ENCODE measurements at regions not wholly inside any gene's neighbourhood (a gene's known extent, or its start where the extent isn't known, plus 50 kb on each side); places are given as distances from the start of the nearest gene placed in this dataset.

- no peaks in the 10 kb centered on the region for H3K4me1 ChIP-seq (ENCODE audit: control insufficient read depth in 1 of 2, insufficient read depth in 1 of 2, low read depth in 1 of 2, low read length in 1 of 2)
- no peaks in the 10 kb centered on the region for H3K36me3 ChIP-seq
- no peaks in the 10 kb centered on the region for H3K27me3 ChIP-seq
- TF ChIP-seq, protein P1, sequence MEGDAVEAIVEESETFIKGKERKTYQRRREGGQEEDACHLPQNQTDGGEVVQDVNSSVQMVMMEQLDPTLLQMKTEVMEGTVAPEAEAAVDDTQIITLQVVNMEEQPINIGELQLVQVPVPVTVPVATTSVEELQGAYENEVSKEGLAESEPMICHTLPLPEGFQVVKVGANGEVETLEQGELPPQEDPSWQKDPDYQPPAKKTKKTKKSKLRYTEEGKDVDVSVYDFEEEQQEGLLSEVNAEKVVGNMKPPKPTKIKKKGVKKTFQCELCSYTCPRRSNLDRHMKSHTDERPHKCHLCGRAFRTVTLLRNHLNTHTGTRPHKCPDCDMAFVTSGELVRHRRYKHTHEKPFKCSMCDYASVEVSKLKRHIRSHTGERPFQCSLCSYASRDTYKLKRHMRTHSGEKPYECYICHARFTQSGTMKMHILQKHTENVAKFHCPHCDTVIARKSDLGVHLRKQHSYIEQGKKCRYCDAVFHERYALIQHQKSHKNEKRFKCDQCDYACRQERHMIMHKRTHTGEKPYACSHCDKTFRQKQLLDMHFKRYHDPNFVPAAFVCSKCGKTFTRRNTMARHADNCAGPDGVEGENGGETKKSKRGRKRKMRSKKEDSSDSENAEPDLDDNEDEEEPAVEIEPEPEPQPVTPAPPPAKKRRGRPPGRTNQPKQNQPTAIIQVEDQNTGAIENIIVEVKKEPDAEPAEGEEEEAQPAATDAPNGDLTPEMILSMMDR (IDR thresholded peaks at IDR 0.05), result no peak
- H3K27ac ChIP-seq, result no peak overlapping the region
- H3K4me3 ChIP-seq (ENCODE audit: low read depth in 1 of 2, low read length in 1 of 2), result no peak overlapping the region
- H3K9me3 ChIP-seq, result no peaks in the 10 kb centered on the region
Observed at GRCh38 chr4:138088449-138089208, 153.5 kb downstream of the SLC7A11 start.

DNA sequence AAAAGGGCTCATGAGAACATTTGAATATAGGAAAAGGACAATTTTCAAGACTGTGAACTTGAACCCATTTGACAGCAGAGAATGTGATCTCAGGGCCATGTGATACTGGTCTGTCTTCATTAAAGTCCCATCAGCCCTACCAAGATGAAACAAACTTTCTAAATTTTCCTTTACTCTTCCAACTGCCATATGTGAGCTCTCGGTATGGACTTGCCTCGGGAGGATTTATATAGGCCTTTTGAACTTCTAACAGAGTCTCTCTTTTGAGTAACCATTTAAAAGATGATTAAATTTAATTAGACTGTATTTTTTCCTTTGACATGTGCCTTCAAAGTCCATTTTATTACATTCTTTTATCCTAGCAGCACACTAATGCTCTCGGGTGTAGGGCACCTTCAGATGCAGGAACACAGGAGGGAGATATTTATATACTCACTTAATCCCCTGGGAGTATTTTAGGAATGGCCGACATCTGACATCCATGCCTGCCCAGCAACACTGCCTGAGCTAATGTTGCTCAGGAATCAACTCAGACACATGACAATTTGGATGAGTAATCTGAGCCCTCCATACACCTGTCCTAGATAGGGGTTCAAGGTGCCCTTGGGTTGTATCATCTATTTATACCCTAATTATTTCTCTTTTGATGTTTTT, 155.0 kb downstream of the SLC7A11 start:
- Histone ChIP-seq H3K9me3 (no peaks in the 10 kb centered on the region), H3K27me3 (no peaks in the 10 kb centered on the region), H3K36me3 (no peaks in the 10 kb centered on the region), H3K4me1 (ENCODE audit: control insufficient read depth in 1 of 2, insufficient read depth in 1 of 2, low read depth in 1 of 2, low read length in 1 of 2) (no peaks in the 10 kb centered on the region), H3K4me3 (ENCODE audit: low read depth in 1 of 2, low read length in 1 of 2) (no peak overlapping the region), H3K27ac (no peak overlapping the region)
- TF ChIP-seq, protein P1 (IDR thresholded peaks at IDR 0.05), result no peak

DNA sequence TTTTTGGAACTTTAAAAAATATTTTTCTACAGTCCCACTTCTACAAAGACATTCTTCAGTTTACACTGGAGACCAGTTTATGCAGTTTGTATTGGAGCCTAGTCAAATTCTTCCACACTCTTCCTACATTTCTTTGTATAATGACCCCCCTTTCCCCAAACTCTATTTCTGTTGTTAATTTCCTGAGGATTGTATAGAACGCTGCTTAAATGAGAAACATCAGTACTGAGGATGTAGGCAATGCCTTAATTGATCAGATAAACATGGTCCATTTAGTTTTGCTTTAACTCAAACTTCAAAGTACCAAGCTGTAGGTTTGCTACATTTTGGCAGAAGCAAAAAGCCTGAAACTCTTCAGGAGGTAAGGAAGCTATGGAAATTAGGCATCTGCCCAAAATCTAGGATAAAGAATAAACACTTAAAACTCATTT, 155.5 kb downstream of the SLC7A11 start:
- Histone ChIP-seq H3K27me3 (no peaks in the 10 kb centered on the region), H3K27ac (no peak overlapping the region), H3K36me3 (no peaks in the 10 kb centered on the region), H3K4me1 (ENCODE audit: control insufficient read depth in 1 of 2, insufficient read depth in 1 of 2, low read depth in 1 of 2, low read length in 1 of 2) (no peaks in the 10 kb centered on the region), H3K4me3 (ENCODE audit: low read depth in 1 of 2, low read length in 1 of 2) (no peak overlapping the region), H3K9me3 (no peaks in the 10 kb centered on the region)
- TF ChIP-seq, protein P1 (IDR thresholded peaks at IDR 0.05), result no peak

GRCh38 chr4:138085736-138086305, 156.3 kb downstream of the SLC7A11 start:
- no peak overlapping the region for H3K4me3 ChIP-seq (ENCODE audit: low read depth in 1 of 2, low read length in 1 of 2)
- no peaks in the 10 kb centered on the region for H3K9me3 ChIP-seq
- H3K27ac ChIP-seq, result no peak overlapping the region
- TF ChIP-seq, protein P1 (IDR thresholded peaks at IDR 0.05), result no peak
- no peaks in the 10 kb centered on the region for H3K36me3 ChIP-seq
- H3K27me3 ChIP-seq, result no peaks in the 10 kb centered on the region
- no peaks in the 10 kb centered on the region for H3K4me1 ChIP-seq (ENCODE audit: control insufficient read depth in 1 of 2, insufficient read depth in 1 of 2, low read depth in 1 of 2, low read length in 1 of 2)

GRCh38 chr4:138078751-138079520, 163.2 kb downstream of the SLC7A11 start:
- no peaks in the 10 kb centered on the region for H3K27me3 ChIP-seq
- no peak overlapping the region for H3K4me3 ChIP-seq (ENCODE audit: low read depth in 1 of 2, low read length in 1 of 2)
- no peak overlapping the region for H3K27ac ChIP-seq
- no peaks in the 10 kb centered on the region for H3K9me3 ChIP-seq
- TF ChIP-seq, protein P1 (IDR thresholded peaks at IDR 0.05), result no peak
- no peaks in the 10 kb centered on the region for H3K4me1 ChIP-seq (ENCODE audit: control insufficient read depth in 1 of 2, insufficient read depth in 1 of 2, low read depth in 1 of 2, low read length in 1 of 2)
- H3K36me3 ChIP-seq, result no peaks in the 10 kb centered on the region

Data from neutrophil (primary cell).